MCF 10A (cell line): ENCODE measurements at regions not wholly inside any gene's neighbourhood (a gene's known extent, or its start where the extent isn't known, plus 50 kb on each side); places are given as distances from the start of the nearest gene placed in this dataset.

Experiments
- BruUV-seq: library from RNA; stranded (reverse); fragments of 400-500 nt; replicated peaks from 2 replicates; lab custom pipeline; 2021; lab: Mats Ljungman, UMichigan
- CTCF ChIA-PET: fragments of 300-600 bp; sonication (Branson Sonifier 250); formaldehyde crosslinking; extraction: SDS; loops from one replicate; lab custom pipeline; 2021; ENCODE audit warnings: antibody characterized with exemption, inconsistent platforms; lab: Yijun Ruan, JAX
- POLR2A ChIA-PET: fragments of 300-600, 350-650 bp; sonication (Branson Sonifier 250); formaldehyde crosslinking; extraction: SDS; loops from one replicate; lab custom pipeline; 2020; ENCODE audit warnings: antibody characterized with exemption, inconsistent platforms; lab: Yijun Ruan, JAX
- DNase-seq: peaks from one replicate; pipeline ENCODE4 v3.0.0-alpha.2; 2018; ENCODE audit not compliant: unreplicated experiment
- H3K27ac Mint-ChIP-seq: one replicate; pipeline ENCODE4 v1.8.0; 2022; ENCODE audit warnings: mild to moderate bottlenecking, low read depth, mixed read lengths; ENCODE audit not compliant: unreplicated experiment
- H3K27me3 Mint-ChIP-seq: one replicate; pipeline ENCODE4 v1.8.0; 2022; ENCODE audit warnings: mixed read lengths; ENCODE audit not compliant: insufficient read depth, unreplicated experiment
- H3K36me3 Mint-ChIP-seq: one replicate; pipeline ENCODE4 v1.8.0; 2022; ENCODE audit warnings: mild to moderate bottlenecking, moderate library complexity, mixed read lengths; ENCODE audit not compliant: insufficient read depth, unreplicated experiment
- H3K4me1 Mint-ChIP-seq: one replicate; pipeline ENCODE4 v1.8.0; 2022; ENCODE audit warnings: mixed read lengths; ENCODE audit not compliant: insufficient read depth, unreplicated experiment
- H3K4me3 Mint-ChIP-seq: one replicate; pipeline ENCODE4 v1.8.0; 2022; ENCODE audit warnings: mild to moderate bottlenecking, moderate library complexity, mixed read lengths; ENCODE audit not compliant: unreplicated experiment
- H3K9me3 Mint-ChIP-seq: one replicate; pipeline ENCODE4 v1.8.0; 2022; ENCODE audit warnings: mixed read lengths; ENCODE audit not compliant: unreplicated experiment
- CTCF ChIP-seq: fragments of 200-600 bp; IDR thresholded peaks from one replicate; pipeline ENCODE4 v1.8.0; 2022; ENCODE audit warnings: antibody characterized with exemption, mild to moderate bottlenecking; ENCODE audit not compliant: unreplicated experiment
- intact Hi-C: fragments of 100-400 bp; cut with micrococcal nuclease; formaldehyde crosslinking; loops from 2 replicates; pipeline ENCODE4 v1.14.1; 2022

GRCh38 chr18:60202708-60203107, 169.9 kb downstream of the MC4R start:
- Mint-ChIP-seq H3K36me3 (no peaks in the 10 kb centered on the region), H3K4me3 (no peak overlapping the region), H3K27ac (no peak overlapping the region), H3K9me3 (no peaks in the 10 kb centered on the region), H3K4me1 (no peaks in the 10 kb centered on the region), H3K27me3 (peaks cover 100% of the 10 kb centered on the region)
- CTCF ChIA-PET = no interaction called here
- BruUV-seq = no TSS peak
- intact Hi-C loops = no loop called here
- no peak for DNase-seq
- TF ChIP-seq CTCF = no peak
- POLR2A ChIA-PET = no interaction called here

DNA sequence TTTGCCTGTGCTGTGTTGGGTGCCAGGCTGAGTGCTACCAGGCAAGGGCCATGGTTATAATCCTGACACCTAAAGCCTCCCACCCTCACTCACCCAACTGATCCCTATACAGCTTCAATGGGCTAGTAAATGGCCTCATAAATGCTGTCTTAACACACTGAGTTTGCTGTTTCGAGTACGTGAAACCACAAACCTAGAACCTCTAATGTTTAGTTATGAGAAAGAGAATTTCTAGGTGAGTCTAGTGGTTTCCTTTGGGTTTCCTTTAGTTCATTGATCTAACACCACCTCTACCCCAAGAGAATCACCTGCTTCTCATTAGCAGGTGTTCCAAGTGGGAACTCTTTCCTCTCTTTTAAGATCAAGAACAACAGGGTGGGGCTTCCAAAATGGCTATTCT, 172.0 kb downstream of the MC4R start:
- ChIA-PET CTCF (no interaction called here), POLR2A (no interaction called here)
- Mint-ChIP-seq H3K36me3 (no peaks in the 10 kb centered on the region), H3K4me3 (no peak overlapping the region), H3K9me3 (no peaks in the 10 kb centered on the region), H3K27ac (no peak overlapping the region), H3K27me3 (peaks cover 97% of the 10 kb centered on the region), H3K4me1 (no peaks in the 10 kb centered on the region)
- BruUV-seq = no TSS peak
- DNase-seq = no peak
- intact Hi-C loops = no loop called here
- no peak for TF ChIP-seq CTCF

DNA sequence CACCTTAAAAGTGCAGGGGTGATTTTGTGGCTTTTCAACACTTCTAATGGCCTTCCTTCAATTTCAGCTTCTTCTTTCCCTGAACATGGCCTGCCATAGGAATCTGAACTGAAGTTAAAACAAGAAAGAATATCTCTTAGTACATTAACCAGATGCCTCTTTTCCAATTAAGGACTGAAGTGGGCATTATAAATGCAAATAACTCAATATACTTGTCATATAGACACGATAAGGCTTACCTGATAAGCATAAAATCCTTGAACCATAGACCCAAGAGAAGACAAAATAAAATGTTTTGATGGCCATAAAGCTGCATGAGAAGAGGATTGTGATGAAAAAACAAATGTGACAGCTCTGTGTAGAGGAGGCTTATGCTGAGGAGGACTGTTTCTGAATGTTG, 173.1 kb downstream of the MC4R start:
- Mint-ChIP-seq H3K27ac (no peak overlapping the region), H3K4me1 (no peaks in the 10 kb centered on the region), H3K9me3 (no peaks in the 10 kb centered on the region), H3K36me3 (no peaks in the 10 kb centered on the region), H3K27me3 (peaks cover 86% of the 10 kb centered on the region), H3K4me3 (no peak overlapping the region)
- ChIA-PET POLR2A (no interaction called here), CTCF (no interaction called here)
- no peak for TF ChIP-seq CTCF
- BruUV-seq = no TSS peak
- DNase-seq = no peak
- intact Hi-C loops = no loop called here

- H3K4me1 Mint-ChIP-seq = no peaks in the 10 kb centered on the region
- no peak overlapping the region for H3K4me3 Mint-ChIP-seq
- no peak for DNase-seq
- BruUV-seq = no TSS peak
- intact Hi-C loops = no loop called here
- ChIA-PET CTCF (no interaction called here), POLR2A (no interaction called here)
- no peak for TF ChIP-seq CTCF
- no peaks in the 10 kb centered on the region for H3K36me3 Mint-ChIP-seq
- no peak overlapping the region for H3K27ac Mint-ChIP-seq
- H3K9me3 Mint-ChIP-seq = no peaks in the 10 kb centered on the region
- H3K27me3 Mint-ChIP-seq = peaks cover 83% of the 10 kb centered on the region
Measured at GRCh38 chr18:60197671-60198462, 174.7 kb downstream of the MC4R start.
